NCI-H128 (cell line): ENCODE measurements at regions not wholly inside any gene's neighbourhood (a gene's known extent, or its start where the extent isn't known, plus 50 kb on each side); places are given as distances from the start of the nearest gene placed in this dataset.
A peak's percentile ranks its signal among the peaks of the same experiment; 100 is the strongest.

Source experiments
- DNase-seq: peaks from one replicate; lab custom pipeline; 2025; ENCODE audit not compliant: unreplicated experiment; lab: John Stamatoyannopoulos, UW

DNA sequence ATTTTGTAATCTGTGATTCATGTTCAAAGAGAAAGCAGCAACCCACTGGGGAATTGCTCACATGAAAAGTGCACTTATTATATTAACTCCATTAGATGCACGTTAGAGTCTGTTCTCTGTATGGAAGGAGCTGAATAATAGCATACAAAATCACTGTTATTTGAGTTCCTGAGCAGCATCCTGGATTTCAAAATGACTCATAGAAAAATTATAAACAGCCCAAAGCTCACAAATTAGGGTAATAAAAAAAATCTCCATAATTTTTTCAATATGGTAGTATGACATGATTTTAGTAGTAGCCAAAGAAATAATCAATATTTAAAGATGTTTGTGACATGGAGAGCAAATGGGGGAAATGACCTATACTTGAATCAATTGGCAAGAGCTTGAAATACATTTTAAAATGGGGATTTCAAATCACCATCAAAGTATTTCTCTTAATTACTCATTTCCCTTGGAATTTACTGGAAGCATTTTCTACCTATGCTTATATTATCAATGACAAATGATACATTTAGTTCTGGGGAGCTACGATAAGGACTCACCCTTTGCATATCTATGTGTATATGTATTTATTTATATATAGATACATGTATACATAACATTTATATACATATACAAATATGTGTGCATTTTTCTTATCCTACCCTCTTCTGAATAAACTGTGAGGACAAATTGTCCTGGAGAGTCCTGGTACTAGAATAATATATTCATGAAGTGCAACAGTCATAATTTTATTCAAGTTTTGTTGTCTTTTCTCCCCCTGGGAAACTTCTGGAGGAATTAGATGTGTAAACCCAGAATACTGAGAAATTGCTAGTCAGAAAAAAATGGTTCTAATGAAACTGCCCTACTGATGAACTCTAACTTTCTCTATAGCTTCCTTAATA, 116.3 kb downstream of the RPL22L1 start:
- DNase-seq: no peak

DNA sequence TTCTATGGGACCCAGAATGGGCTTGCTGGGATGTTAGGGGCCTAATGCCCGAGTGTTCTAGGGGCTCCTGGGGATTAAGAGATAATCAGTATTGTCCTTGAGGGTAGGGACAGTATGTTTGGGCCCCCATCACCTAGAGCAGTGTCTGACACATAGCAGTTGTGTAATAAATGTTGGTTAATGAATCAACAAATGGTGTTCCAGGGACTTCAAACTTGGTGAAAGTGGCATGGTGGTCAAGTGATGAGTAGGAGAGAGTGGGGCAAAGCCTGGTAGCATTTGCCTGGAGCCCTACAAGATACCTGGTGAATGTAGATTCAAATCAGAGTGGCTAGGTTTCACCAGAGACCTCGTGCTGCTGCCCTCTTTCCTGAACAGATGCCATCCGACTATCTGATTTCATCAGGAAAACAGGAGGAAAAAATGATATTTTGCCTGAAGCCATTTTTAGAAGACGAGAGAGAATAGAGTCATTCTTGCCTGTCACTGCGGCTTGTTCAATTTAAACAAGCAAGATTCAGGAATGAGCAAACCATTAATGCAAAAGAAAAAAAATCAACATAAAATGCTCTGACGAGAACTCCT, 117.3 kb downstream of the RPL22L1 start:
- no peak for DNase-seq

DNA sequence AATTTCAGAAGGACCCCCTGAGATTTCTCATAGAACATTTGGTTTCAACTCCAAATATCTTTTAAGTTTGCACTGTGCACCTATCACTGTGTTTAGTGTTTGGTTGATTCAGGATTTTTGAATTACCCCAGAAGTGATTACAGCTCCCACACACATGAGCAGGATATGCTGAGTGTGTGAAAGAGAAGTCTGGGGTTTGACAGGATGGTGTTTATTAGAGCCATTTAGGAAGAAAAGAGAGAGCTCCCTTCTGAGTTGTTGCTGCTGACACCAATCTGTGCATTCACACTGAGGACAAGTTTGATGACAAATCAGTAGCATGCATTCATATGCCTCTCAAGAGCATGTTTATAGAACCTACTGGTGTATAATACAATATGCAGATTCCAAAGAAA, 118.1 kb downstream of the RPL22L1 start:
- DNase-seq: no peak

DNA sequence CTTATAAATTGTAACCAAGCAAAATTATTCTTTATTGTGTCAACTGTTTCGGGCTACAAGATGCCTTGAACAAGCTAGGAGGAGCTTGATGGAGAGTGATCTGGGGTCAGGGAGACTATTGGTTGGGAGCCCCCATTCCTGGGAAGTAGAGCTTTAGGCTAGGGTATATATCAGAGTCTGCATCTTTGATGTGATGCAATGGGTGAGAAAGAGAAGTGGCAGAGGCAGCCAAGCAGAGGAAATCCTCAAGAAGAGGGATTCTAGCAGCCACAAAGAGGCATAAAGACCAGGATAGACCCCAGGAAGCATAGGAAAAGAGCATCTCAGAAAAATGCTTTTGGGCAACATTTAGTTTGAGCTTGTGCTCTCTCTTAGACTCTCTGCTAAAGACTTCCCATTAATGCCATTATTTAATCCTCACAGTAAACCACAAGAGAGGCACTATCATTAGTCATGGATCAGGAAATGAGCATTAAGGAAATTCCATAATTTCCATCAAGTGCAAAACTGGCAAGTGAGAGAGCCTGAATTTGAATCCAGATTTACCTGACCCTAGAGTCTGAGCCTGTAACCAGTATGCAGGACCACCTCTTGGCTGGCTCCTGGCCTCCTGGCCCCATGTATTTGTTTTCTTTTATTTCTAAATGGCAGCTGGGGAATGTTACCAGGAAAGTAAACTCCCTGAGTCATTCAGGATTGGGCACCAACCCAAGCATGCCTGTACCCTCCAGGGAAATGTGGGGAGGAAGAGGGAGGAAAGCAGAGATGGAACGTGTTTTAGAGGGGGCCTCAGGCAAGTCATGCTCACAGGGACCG, 118.7 kb downstream of the RPL22L1 start:
- DNase-seq: no peak

GRCh38 chr3:170750478-170750830, 119.5 kb downstream of the RPL22L1 start:
- DNase-seq: no peak

- no peak for DNase-seq
Measured at GRCh38 chr3:170749765-170750477, 120.1 kb downstream of the RPL22L1 start.

DNA sequence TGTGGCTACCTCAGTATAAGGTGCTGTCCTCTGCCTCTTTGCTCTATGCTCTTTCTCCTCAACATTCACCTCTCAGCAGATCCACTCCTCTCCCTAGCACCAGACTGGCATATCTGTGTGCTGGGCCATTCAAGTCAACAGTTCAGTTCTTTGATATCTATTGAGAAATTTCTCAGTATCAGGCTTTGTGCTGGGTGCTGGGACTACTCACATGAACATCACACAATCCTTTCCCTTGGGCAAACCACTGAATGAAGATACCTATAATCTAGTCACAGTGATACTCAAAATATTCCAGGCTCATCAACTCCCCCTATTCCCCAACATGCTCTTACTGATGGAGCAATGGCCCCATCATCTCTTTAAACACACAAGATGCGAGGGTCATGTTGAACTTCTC, 120.8 kb downstream of the RPL22L1 start:
- no peak for DNase-seq

DNA sequence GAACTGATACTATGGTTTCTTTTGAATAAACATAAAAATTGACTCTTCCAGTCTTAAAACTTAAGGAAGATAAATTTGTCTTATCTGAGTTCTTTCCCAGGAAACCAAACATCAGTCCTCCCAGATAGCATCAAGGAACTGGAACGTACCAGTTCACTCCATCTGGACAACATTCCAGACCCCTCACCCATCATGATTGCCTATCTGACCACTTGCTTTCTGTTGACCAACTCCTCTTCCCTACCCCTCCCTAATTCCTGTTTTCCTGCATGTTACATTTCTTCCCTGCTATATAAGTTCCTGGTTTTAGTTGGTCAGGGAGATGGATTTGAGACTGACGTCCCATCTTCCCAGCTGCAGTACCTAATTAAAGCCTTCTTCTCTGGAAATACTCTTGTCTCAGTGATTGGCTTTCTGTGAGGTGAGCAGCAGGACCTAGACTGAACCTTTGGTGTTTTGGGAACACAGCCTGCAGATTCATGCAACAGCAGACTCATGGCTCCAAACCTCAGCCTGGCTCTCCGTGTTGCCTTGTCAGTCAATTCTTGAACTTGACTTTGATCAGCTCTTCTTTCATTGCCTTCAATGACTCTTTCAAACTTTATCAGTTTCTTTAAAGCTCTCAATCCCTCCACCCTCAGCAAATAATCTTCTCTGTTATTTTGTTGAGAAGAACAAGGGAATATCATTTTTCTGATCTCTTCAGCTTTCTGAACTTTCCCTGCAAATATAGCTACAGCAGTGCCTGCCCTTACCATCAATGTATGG, 123.6 kb downstream of the RPL22L1 start:
- DNase-seq: no peak

- DNase-seq: no peak
Measured at GRCh38 chr3:170745211-170745718, 124.7 kb downstream of the RPL22L1 start.

GRCh38 chr3:170741756-170742529, 128.1 kb downstream of the RPL22L1 start:
- DNase-seq: no peak

- DNase-seq: peak; percentile 47
Measured at GRCh38 chr3:170740726-170741591, 129.0 kb downstream of the RPL22L1 start.

DNA sequence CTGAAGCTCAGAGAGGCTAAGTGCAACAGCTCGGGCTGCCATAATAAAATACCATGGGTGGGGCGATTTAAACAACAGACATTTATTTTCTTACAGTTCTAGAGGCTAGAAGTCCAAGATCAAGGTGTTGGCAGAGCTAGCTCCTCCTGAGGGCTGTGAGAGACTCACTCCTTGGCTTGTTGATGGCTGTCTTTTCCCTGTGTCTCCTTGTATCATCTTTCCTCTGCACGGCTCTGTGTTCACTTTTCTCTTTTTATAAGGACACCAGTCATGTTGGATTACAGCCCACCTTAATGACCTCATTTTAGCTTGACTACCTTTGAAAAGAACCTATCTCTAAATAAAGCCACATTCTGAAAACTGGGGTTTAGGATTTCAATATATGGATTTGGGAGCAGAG, 129.7 kb downstream of the RPL22L1 start:
- DNase-seq: no peak

DNA sequence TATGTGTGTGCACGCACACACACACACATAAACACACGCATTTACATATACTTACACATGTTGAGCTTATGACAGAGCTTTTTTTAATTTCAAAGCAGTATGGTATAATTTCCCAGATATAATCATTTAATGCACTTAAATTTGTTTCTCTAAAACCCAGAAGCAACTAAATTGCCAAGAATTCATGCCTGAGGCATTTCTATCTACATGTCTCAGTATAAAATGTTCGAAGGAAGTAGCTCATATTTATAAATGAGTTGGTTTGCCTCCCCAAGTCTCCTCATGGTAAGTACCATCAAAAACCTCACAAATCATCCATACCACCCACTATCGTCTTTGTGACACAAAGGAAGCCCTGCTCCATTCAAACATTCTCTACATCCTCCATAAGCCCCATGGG, 130.6 kb downstream of the RPL22L1 start:
- DNase-seq: no peak

DNA sequence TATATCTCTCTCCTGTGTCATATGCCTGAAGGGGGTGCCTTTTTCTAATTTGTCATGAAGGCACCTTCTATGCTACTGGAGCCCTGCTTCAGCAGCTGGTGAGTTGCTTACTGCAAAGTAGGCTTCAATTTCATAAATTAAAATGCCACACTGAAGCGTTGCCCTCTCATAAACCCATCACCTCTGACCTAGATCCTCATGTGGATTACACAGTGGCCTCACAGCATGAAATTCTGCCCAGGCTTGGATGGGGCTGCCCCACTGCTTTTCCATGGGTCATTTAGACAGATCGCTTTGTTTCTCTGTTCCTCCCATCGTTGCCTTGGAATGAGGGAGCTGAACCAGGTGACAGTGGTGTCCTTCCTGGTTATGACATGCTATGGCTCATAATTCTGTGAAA, 131.2 kb downstream of the RPL22L1 start:
- DNase-seq: no peak

GRCh38 chr3:170737498-170738162, 132.4 kb downstream of the RPL22L1 start:
- no peak for DNase-seq

- no peak for DNase-seq
Measured at GRCh38 chr3:170735821-170736220, 134.2 kb downstream of the RPL22L1 start.

GRCh38 chr3:170734735-170735065, 135.3 kb downstream of the RPL22L1 start:
- DNase-seq: no peak

GRCh38 chr3:170734043-170734734, 135.8 kb downstream of the RPL22L1 start:
- no peak for DNase-seq
